Osteoblast (primary cell): ENCODE measurements at regions not wholly inside any gene's neighbourhood (a gene's known extent, or its start where the extent isn't known, plus 50 kb on each side); places are given as distances from the start of the nearest gene placed in this dataset.

Source experiments
- DNase-seq: peaks from one replicate; pipeline ENCODE4 v3.0.0; 2011; ENCODE audit warnings: low spot score, mixed read lengths; ENCODE audit not compliant: insufficient read length; ENCODE audit errors: missing footprints
- H2AFZ ChIP-seq: 2 replicates; pipeline ENCODE4 v1.6.0; 2011; ENCODE audit warnings: mild to moderate bottlenecking, low read length
- H3K27ac ChIP-seq: 2 replicates; pipeline ENCODE4 v1.5.1; 2011; ENCODE audit warnings: mild to moderate bottlenecking, low read depth, low read length, moderate library complexity
- H3K27me3 ChIP-seq: 2 replicates; pipeline ENCODE4 v1.6.0; 2012; ENCODE audit warnings: mild to moderate bottlenecking, control low read depth, inconsistent platforms, low read length, moderate library complexity; ENCODE audit not compliant: insufficient read depth
- H3K36me3 ChIP-seq: 2 replicates; pipeline ENCODE4 v1.5.1; 2011; ENCODE audit warnings: mild to moderate bottlenecking, low read length, control low read depth, moderate library complexity; ENCODE audit not compliant: insufficient read depth
- H3K4me1 ChIP-seq: 2 replicates; pipeline ENCODE4 v1.5.1; 2011; ENCODE audit warnings: mild to moderate bottlenecking, low read length, control low read depth, moderate library complexity; ENCODE audit not compliant: insufficient read depth
- H3K4me2 ChIP-seq: 2 replicates; pipeline ENCODE4 v1.6.0; 2011; ENCODE audit warnings: mild to moderate bottlenecking, low read length; ENCODE audit not compliant: insufficient read depth
- H3K4me3 ChIP-seq: fragments of 200-600 bp; sonication (generic); 3 replicates; pipeline ENCODE4 v1.5.1; 2012; ENCODE audit warnings: mild to moderate bottlenecking, low read length, inconsistent platforms; ENCODE audit not compliant: insufficient read depth
- H3K79me2 ChIP-seq: 2 replicates; pipeline ENCODE4 v1.6.0; 2012; ENCODE audit warnings: mild to moderate bottlenecking, low read length, control low read depth, inconsistent platforms; ENCODE audit not compliant: insufficient read depth
- H3K9me3 ChIP-seq: 2 replicates; pipeline ENCODE4 v1.5.1; 2011; ENCODE audit warnings: low read depth, low read length, control low read depth
- H4K20me1 ChIP-seq: 2 replicates; pipeline ENCODE4 v1.6.0; 2012; ENCODE audit warnings: mild to moderate bottlenecking, low read length, control low read depth; ENCODE audit not compliant: insufficient read depth
- CTCF ChIP-seq: IDR thresholded peaks from 2 replicates; pipeline ENCODE4 v1.5.1; 2011; ENCODE audit warnings: mild to moderate bottlenecking, low read depth, low read length, moderate library complexity; ENCODE audit errors: extremely low read depth

GRCh38 chr11:25613451-25613850, 718.5 kb upstream of the ANO3 start:
- DNase-seq = no peak
- H3K9me3 ChIP-seq = peaks cover 4% of the 10 kb centered on the region
- H3K4me3 ChIP-seq = no peak overlapping the region
- H3K79me2 ChIP-seq = no peaks in the 10 kb centered on the region
- no peak overlapping the region for H3K4me2 ChIP-seq
- H3K27ac ChIP-seq = no peak overlapping the region
- no peaks in the 10 kb centered on the region for H3K36me3 ChIP-seq
- no peak overlapping the region for H2AFZ ChIP-seq
- H3K4me1 ChIP-seq = no peaks in the 10 kb centered on the region
- H4K20me1 ChIP-seq = no peaks in the 10 kb centered on the region
- H3K27me3 ChIP-seq = no peaks in the 10 kb centered on the region
- TF ChIP-seq CTCF = no peak

- Histone ChIP-seq H3K9me3 (peaks cover 4% of the 10 kb centered on the region), H3K79me2 (no peaks in the 10 kb centered on the region), H3K4me1 (no peaks in the 10 kb centered on the region), H3K27me3 (no peaks in the 10 kb centered on the region), H3K27ac (no peak overlapping the region), H2AFZ (no peak overlapping the region), H3K4me3 (no peak overlapping the region), H3K4me2 (no peak overlapping the region), H4K20me1 (no peaks in the 10 kb centered on the region), H3K36me3 (no peaks in the 10 kb centered on the region)
- DNase-seq = no peak
- TF ChIP-seq CTCF = no peak
Measured at GRCh38 chr11:25613865-25614264, 718.1 kb upstream of the ANO3 start.

- no peak for DNase-seq
- peaks cover 4% of the 10 kb centered on the region for H3K9me3 ChIP-seq
- H3K27ac ChIP-seq = no peak overlapping the region
- no peak for TF ChIP-seq CTCF
- no peaks in the 10 kb centered on the region for H3K4me1 ChIP-seq
- H4K20me1 ChIP-seq = no peaks in the 10 kb centered on the region
- H3K4me3 ChIP-seq = no peak overlapping the region
- H3K79me2 ChIP-seq = no peaks in the 10 kb centered on the region
- no peak overlapping the region for H3K4me2 ChIP-seq
- H2AFZ ChIP-seq = no peak overlapping the region
- no peaks in the 10 kb centered on the region for H3K36me3 ChIP-seq
- no peaks in the 10 kb centered on the region for H3K27me3 ChIP-seq
Measured at GRCh38 chr11:25615069-25615468, 716.9 kb upstream of the ANO3 start.

GRCh38 chr11:25615841-25616240, 716.1 kb upstream of the ANO3 start:
- Histone ChIP-seq H4K20me1 (no peaks in the 10 kb centered on the region), H3K4me3 (no peak overlapping the region), H3K27me3 (no peaks in the 10 kb centered on the region), H3K36me3 (no peaks in the 10 kb centered on the region), H3K4me1 (no peaks in the 10 kb centered on the region), H3K79me2 (no peaks in the 10 kb centered on the region), H2AFZ (no peak overlapping the region), H3K9me3 (peaks cover 4% of the 10 kb centered on the region), H3K4me2 (no peak overlapping the region), H3K27ac (no peak overlapping the region)
- TF ChIP-seq CTCF = no peak
- DNase-seq = no peak
